ENCODE measurements at regions not wholly inside any gene's neighbourhood (a gene's known extent, or its start where the extent isn't known, plus 50 kb on each side); places are given as distances from the start of the nearest gene placed in this dataset.
"Not testable (repeated sequence)": the region's sequence is repeated elsewhere in the genome, so short reads cannot be mapped to it uniquely, and the experiment has no call there.

DNA sequence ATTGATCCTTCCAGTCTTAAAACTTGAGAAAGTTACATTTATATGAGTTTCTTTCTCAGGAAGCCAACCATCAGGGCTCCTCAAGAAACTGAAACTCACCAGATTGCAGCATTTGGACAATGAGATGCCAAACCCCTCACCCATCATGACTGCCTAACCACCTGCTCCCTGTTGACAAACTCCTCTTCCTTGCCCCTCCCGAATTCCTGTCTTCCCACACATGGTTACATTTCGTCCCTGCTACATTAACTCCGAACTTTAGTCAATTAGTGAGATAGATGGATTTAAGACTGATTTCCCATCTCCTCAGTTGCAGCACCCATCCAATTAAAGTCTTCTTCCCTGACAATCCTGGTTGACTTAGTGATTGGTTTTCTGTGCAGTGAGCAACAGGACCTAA is 118.7 kb downstream of the ZNF330 start:
- intact Hi-C loops (cut with DNase I), result no loop called here
- DNase-seq (ENCODE audit: low spot score), result no peak

DNA sequence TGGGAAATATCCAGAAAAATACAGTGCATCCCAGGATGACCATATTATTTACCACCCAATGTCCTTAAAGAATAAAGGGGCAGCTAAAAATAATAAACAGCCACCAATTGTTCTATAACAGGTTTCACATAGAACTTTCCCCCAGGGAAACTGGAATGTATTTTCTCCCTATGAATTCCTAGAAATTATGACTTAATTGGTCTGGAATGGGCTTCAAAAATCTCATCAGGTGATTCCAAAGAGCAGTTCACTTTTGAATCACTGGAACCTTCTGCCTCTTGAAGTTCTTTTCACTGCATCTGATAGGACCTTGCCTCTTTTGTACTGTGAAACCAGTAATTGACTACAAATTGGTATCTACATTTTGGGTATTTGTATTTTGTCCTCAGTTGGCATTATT is 119.3 kb downstream of the ZNF330 start:
- intact Hi-C loops (cut with DNase I), result no loop called here
- DNase-seq (ENCODE audit: low spot score), result no peak

DNA sequence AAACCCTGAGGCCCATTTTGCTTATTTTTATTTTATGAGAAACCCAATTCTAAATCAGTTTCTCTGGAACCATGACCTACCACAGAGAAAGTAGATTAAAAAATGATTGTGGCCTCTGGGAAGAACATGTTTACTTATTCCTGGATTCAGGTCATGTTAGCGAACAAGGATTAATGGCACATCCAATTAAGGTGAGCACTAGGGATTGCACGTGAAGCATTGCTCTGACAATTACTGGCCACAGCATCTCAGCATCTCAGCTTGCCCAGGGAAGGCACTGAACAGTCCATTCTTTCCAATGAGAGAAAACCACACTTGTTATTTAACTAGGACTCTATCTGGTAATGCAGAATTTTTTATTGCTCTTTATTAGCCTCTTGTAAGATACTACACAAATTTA is 119.8 kb downstream of the ZNF330 start:
- DNase-seq (ENCODE audit: low spot score), result no peak
- intact Hi-C loops (cut with DNase I), result no loop called here

DNA sequence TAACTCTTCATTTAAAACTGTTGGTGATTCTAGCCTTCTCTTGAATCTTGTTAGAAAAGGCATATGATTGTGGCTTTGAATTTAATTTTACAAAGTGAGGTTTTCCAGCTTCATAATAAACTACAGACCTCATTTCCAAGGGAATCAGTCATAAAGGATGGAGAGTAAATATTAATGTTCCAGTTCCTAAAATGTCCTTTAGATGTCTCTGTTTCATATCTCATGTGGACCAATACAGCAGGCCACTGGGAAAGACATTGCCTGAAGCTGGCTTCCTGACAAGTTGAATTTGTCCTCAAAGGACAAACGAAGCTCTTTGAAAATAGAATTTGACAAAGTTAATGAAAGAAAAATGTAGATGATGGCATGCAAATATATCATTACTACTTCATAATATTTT is 125.4 kb downstream of the ZNF330 start:
- intact Hi-C loops (cut with DNase I), result no loop called here
- DNase-seq (ENCODE audit: low spot score), result no peak

DNA sequence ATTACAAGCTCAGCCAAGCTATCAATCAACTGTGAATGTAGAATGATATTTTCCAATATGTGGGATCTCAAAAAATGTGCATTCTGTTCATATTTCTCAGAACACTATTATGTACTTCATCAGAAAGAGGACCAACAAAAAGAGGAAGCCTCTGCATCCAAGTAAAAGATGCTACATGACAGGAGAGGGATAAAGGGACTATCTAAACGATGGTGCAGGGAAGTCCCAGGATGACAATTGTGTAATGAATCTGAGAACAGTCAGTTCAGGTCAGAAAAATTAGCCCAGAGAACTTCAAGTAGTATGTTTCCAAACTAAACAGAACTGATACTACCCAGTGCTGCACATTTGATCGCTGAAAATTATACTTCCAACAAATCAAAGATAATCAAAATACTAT is 127.0 kb downstream of the ZNF330 start:
- DNase-seq (ENCODE audit: low spot score), result no peak
- intact Hi-C loops (cut with DNase I), result no loop called here

DNA sequence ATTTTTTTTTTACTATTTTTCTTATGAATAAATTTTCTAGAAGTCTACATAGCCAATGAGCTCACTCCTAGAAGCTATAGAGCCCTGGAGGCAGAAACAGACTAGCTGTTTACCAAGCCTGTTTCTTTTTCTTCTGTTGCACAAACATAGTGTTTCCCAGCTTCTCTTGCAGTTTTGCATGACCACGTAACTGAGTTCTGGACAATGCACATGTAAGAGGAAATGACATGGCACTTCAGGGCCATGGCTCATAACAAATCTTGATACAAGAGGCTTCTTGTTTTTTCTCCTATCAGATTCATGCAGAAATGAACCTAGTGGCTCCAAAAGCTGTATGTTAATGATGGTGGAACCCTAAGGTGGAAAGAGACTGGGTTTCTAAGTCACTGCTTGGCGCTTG is 127.4 kb downstream of the ZNF330 start:
- DNase-seq (ENCODE audit: low spot score), result no peak
- intact Hi-C loops (cut with DNase I), result no loop called here

DNA sequence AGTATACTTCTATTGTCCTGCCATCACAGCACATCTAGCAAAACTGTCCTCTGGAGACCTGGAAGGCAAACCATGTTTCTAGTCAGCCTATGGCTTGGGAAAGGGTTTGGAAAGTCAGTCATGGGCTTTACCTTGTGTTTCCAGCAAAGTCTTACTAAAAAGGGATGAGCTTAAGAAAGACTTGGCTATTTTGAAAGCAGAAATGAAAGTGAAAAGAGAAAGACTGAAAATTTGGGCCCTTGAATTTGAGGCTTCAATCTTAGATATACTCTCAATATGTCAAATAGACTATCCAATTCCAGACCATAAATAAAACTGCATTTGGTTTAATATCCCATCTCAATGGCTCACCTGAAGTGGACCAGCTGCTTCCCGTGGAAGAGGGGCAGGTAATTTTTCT is 127.9 kb downstream of the ZNF330 start:
- intact Hi-C loops (cut with DNase I), result no loop called here
- DNase-seq (ENCODE audit: low spot score), result no peak

DNA sequence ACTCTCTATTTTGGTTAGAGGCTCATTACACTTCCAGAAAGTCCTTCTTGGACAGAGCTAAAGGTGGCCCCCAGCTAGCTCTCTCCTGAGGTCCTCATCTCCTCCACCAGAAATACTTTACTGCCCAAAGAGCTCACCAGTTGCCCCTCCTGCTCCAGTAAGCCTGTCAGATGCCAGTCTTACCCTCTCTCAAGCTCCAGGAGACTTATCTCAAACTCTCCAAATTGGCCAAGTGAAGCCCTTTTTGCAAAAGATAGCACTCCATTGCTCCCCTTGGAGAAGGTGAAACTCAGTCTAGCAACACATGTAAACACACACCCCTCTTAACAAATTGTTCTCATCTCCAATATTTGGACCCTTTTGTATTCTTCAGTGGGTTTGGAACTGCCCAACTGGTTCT is 128.5 kb downstream of the ZNF330 start:
- intact Hi-C loops (cut with DNase I), result no loop called here
- DNase-seq (ENCODE audit: low spot score), result no peak

DNA sequence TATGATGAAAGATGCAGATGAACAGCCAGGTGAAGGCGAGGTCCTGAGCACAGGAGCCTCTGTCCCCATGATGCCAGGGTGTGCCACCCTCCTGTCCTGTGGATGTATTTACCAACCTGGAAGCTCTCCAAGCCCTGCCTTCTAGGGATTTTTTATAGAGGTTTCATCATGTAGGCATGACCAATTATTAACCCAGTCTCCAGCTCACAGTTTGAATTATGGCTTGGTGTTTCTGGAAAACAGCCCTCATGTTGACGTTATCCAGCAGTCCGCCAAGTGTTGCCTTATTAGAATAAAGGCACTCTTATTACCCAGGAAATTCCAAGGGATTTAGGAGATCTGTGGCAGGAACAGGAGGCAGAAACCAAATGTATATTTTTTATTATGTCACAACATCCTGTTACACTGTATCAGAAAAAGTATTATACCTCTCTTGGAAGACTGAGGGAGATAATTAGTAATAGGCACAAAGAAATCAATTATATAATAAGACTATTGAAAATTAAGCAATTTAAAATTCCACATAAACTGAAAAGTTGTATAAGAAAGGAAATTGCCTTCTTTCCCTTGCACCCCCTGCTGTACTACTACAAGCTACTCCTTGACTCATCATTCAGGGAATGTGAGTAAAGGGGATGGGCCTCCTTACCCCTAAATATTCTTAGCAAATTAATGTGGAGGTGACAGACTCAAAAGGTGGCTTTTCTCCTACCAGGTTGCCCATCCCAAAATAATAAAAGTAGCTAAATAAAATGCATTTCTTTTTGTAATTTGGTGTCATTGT is 129.6 kb downstream of the ZNF330 start:
- no peak for DNase-seq (ENCODE audit: low spot score)
- intact Hi-C loops (cut with DNase I), result no loop called here

DNA sequence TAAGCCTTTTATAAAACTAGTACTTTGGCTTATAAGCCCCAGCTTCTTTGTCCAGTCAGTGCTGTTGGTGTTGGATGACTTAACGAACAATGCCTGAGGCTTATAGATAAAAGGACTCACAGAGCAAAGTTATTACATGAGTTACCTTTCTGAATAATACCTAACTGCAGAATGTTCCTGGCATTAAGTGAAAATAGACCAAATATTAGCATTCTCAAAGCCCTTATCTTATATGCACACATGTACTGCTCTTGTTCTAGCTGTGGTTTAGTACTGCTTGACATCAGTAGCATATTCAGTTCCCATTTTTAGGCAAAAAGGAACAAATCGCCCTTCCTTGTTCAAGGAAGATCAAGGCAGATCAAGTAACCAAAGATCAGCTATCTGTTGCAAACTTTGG is 131.6 kb downstream of the ZNF330 start:
- intact Hi-C loops (cut with DNase I), result loop anchor here in 1 of 2 donors (2.0 kb wide), 1 partner anchor 298 kb away; no protein-coding TSS in a partner anchor
- no peak for DNase-seq (ENCODE audit: low spot score)

DNA sequence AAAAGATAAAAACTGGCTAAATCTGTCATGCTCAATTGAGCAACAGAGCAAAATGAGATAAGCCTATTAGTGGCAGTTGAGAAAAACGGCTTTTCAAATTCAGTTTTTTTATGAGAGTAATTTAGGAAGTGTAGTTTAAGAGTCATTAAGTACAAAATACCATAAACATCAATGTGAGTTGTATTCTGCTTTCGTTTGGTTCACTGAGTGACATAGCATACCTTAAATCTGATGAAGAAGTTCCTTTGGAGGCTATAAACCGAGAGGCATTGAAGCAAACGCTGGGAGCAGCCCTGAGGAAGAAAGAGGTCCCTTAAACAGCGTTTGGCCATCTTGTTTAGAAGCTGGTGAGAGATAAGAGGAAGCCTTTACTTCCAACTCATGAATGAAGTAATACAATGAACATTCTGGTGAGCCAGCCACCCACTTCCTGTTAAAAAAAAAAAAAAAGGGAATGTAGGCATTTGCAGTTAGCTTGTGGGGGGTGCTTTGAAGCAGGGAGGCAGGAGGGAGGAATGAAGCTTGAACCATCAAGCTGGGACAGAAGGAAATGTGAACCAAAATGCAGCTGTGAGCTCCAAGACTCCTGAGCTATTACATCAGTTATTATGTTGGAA is 132.3 kb downstream of the ZNF330 start:
- intact Hi-C loops (cut with DNase I), result loop anchor here in 1 of 2 donors (2.0 kb wide), 1 partner anchor 298 kb away; no protein-coding TSS in a partner anchor
- DNase-seq (ENCODE audit: low spot score), result no peak

DNA sequence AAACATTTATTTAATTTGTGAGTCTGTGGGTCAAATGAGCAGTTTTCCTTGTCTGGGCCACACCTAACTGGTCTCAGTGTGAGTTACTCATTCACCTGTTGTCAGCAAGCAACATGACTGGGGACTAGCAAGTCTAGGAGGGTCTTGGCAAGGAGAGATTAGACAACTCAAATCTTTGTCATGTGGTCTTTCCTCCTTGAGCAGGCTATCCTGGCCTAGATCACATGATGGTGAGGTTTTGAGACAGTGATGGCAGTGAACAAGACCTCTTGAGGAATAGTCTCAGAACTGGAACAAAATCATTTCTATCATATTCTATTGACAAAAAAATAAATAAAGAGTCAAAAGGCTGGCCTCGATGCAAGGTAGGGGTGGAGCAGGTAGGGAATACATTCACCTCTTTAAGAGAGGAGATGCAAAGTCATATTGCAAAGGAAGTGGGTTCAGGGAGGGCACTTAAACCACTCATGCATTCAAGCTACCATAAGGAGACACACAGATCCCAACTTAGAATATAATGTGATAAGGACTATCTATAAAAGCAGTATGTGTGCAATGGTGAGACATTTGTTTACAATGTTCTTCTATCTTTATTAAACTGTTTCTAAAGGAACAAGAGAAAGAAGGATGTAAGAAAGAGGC is 135.7 kb downstream of the ZNF330 start:
- intact Hi-C loops (cut with DNase I), result no loop called here
- no peak for DNase-seq (ENCODE audit: low spot score)

DNA sequence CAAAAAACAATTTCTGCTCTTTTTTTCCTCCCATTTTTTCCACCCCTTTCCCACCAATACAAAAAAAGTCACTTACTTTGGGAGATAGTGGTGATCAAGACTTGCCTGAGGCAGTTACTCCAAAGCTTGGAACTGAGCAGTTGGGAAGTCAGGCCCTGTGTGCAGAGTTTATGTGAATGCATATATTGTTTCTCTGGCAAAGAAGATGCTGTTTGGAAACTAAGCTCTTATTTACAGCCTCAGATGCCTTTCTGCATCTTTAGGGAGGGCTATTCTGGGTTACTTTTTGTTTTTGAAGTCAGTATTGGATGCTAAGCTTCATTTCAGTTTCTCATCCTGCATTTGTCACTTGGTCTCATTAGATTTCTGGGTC is 136.3 kb downstream of the ZNF330 start:
- intact Hi-C loops (cut with DNase I), result no loop called here
- DNase-seq (ENCODE audit: low spot score), result no peak

DNA sequence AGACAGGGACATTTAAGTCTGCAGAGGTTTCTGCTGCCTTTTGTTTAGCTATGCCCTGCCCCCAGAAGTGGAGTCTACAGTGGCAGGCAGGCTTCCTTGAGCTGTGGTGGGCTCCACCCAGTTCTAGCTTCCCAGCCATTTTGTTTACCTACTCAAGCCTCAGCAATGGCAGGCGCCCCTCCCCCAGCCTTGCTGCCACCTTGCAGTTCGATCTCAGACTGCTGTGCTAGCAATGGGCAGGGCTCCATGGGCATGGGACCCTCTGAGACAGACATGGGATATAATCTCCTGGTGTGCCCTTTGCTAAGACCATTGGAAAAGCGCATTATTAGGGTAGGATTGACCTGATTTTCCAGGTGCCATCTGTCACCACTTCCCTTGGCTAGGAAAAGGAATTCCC is 147.5 kb downstream of the ZNF330 start:
- DNase-seq (ENCODE audit: low spot score), result peak; percentile 64
- intact Hi-C loops (cut with DNase I), result not testable (repeated sequence)

DNA sequence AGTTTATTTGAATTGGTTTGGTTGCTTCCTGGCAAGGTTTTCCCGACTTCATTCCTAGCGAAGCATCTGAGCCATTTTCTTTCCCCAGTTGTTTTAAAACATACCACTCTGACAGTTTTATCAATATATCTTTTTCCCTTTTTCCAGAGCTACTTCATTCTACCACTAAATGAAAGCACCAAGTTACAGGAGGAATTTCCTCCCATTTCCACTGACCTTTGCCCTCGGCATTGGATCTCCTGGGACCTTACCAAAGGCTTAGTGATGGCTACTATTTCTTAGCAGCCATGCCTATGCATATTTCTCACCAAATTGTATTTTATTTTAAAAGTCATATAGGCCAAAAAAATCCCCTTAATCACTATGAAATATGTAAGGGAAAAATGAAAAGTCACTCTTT is 150.5 kb downstream of the ZNF330 start:
- no peak for DNase-seq (ENCODE audit: low spot score)
- intact Hi-C loops (cut with DNase I), result no loop called here

DNA sequence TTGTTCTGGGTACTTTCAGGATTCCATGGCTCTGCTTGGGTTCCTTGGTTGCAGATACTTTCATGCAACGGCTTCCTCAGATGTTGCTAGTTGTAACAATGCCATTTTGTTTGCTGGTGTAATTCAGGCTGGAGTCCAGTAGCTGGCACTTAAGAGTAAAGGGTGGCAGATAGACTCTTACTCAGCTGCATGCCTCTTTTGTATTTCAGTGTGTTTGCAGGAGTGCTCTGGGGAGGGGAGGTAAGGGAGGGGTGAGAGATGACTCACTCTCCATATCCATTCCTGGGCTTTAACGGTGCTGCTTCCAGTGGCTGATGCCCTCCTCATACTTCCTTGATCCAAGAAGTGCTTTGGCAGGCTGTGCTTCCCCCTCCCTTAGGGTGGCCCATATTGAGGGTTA is 155.2 kb downstream of the ZNF330 start:
- intact Hi-C loops (cut with DNase I), result no loop called here
- no peak for DNase-seq (ENCODE audit: low spot score)

DNA sequence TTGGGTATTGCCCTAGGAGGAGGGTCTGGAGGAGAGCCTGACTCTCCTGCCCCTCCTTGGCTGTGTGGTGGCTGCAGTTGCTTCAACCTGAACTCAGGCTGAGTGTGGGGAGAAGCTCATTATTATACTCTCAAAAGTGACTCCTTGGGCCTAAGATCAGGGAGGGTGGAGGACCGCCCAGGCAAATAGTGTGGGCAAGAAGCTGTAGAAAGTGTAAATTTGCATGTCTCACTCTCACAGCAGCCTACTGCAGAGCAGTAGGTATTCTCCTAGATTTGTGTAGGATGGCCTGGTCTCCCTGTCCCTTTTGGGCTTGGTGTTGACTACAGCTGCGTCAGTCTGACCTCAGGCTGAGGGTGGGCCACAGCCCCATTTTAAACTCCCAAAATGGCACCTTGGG is 156.1 kb downstream of the ZNF330 start:
- intact Hi-C loops (cut with DNase I), result no loop called here
- DNase-seq (ENCODE audit: low spot score), result no peak

DNA sequence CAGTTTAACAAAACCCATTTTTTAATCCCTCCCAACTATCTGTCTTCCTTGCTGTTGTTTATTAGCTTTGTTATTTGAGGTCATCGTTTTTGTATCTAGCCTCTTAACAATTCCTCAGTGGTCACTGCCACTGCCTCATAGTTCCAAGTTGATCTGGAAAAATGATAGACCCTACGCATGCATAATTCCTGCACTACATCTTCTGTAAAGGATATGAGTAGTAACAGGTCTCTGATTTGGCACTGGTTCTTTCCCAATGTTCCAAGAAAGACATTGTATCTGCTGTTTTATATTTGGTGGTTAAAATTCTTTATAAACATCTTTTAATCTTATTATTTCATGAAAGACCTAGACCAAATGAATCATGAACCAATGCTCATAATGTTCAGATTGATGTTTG is 166.6 kb downstream of the ZNF330 start:
- DNase-seq (ENCODE audit: low spot score), result no peak
- intact Hi-C loops (cut with DNase I), result no loop called here

DNA sequence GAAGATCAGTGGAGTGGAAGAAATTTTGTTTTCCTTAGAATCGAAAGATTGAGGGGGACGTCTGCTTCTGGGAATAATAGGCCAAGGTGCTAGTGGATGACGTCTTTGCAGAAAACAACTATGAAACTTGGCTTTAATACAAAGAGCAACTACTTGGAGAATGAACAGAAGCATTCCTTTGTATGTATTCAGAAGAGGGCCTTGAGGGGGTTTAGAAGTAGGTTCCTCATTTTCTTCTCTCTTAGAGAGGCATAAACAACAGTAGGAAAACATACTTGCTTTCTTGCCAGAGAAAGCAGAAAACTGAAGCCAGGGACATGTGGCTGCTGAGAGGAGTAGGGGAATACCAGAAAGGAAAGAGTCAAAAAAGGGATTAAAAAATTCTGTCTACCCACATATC is 167.8 kb downstream of the ZNF330 start:
- intact Hi-C loops (cut with DNase I), result no loop called here

DNA sequence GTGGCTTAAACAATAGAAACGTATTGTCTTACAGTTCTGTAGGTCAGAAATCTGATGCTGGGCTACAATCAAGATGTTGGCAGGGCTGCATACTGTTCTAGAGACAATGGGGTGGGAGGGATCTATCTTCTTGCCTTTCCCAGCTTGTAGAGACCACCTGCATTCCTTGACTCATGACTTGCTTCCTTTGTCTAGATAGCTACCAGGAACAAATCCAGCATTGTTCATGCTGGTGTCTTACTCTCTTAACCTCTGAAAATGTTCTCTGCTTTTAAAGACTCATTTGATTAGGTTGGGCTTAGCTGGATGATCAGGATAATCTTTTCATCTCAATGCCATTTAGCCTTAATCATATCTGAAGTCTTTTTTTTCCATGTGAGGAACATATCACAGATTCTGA is 169.0 kb downstream of the ZNF330 start:
- DNase-seq (ENCODE audit: low spot score), result no peak
- intact Hi-C loops (cut with DNase I), result no loop called here

More for the DNA sequence above, 167.8 kb downstream of the ZNF330 start:
- no peak for DNase-seq (ENCODE audit: low spot score)

DNA sequence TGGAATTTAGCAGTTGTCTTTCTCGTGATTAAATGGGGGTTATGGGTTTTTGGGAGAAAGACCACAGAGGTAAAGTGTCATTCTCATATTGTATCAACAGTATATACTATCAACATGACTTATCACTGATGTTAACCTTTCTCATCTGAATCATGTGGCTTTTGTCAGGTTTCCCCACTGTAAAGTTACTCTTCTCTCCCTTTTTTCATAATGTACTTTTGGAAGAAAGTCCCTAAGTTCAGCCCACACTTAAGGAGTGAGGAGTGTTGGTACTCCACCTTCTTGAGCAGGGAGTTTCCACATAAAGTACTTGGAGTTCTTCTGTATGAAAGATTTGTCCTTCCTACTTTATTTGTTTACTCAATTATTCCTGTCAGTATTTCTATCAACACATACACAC is 169.9 kb downstream of the ZNF330 start:
- DNase-seq (ENCODE audit: low spot score), result no peak
- intact Hi-C loops (cut with DNase I), result no loop called here

Measured in posterior vena cava (tissue), 2 donors.